NCI-H524 (cell line): ENCODE measurements at regions not wholly inside any gene's neighbourhood (a gene's known extent, or its start where the extent isn't known, plus 50 kb on each side); places are given as distances from the start of the nearest gene placed in this dataset.

ENCODE experiments used
- DNase-seq, 2 experiments: peaks; one replicate each; lab custom pipeline; 2025; lab: John Stamatoyannopoulos, UW

DNA sequence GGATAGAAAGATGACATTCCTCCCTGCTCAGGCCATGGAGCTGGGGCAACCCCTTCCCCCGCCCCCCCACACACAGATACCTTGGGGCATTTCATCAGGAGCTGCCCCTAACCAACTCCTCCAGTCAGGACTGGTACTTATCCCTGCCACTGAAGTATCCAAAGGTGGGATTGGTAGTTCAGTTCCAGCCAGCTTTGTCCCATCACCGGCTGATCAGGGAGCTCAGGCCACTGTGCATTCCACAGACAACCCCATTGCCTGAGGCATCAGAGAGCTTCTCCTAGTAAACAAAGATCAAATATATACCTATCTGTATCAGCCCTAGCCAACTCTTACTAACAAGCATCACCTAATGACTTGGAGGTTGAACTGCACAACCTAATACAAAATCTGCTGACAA is 218.2 kb upstream of the FMR1 start:
- DNase-seq = no peak

DNA sequence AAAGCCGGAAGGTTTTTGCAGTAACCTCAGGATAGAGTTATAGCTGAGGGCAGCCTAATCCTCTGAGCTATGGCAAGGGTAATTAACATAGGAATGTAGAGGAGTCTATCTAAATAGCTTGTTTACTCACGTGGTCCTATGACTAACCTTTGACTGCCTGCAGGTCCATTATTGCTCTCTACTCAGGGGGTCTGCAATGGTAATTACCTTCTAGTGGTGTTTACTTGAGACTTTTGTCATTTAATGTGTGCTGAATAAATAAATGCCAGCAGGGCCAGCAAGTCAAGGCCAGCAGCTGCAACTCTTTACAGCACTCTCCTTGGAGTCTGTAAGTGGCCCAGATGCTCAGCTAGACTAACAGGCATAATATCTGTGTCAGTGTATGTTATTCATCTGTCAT is 212.7 kb upstream of the FMR1 start:
- no peak for DNase-seq

DNA sequence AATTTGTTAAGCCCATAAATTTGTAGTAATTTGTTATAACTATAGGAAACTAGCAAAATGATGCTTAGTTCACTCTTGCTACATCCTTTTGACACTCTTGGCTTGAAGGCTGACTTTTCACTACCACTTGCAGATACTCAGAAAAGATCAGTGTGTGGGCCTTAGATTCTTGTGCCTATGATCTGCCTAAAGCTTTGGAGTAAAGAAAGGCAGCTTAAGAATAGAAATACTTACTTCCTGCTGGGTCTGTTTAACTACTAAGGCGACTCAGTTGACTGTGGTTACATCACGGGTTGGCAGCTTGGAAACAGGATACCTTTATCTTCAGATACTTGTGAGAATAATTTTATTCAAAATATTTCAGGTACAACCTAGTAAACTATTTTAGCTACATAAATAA is 201.4 kb upstream of the FMR1 start:
- DNase-seq = no peak

- DNase-seq = no peak
These were observed 178.3 kb upstream of the FMR1 start for GRCh38 chrX:147733369-147733768.

GRCh38 chrX:147735364-147735763 is 176.4 kb upstream of the FMR1 start:
- no peak for DNase-seq

DNA sequence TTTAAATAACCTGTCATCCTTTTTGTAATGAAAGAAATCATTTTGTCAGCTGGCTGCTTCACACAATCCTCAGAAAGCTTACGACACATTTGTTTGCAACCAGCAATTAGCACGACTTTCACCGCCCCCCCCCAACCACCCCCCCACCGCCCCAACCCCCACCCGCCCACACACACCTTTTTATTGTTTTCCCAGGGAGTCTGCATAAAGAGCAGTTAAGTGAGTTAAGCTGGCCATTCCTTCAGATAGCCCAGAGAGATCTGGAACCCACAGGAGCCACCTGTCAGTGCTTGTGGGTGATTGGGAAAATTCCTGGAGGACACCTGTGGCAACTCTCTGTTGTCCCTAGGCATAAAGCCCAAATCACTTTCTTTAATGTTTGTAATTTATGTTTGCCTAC is 175.7 kb upstream of the FMR1 start:
- DNase-seq = no peak

DNA sequence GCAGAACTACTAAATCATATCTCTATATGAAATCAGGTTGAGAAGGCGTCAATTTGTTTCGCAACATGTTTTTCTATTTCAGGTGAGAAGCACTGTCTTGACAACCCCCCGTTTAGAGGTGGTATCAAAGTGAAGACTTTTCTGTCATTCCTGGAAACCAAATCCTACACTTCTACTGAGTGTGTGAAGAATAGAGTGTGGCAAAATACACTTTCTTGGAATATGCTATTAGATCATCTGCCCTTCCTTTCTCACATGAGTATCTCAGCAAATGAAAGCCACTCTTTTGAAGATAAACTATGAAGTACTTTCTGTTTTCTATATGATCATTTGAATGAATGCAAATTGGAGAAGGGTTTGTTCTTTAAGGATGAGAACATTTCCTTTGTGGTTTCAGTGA is 174.0 kb upstream of the FMR1 start:
- no peak for DNase-seq

DNA sequence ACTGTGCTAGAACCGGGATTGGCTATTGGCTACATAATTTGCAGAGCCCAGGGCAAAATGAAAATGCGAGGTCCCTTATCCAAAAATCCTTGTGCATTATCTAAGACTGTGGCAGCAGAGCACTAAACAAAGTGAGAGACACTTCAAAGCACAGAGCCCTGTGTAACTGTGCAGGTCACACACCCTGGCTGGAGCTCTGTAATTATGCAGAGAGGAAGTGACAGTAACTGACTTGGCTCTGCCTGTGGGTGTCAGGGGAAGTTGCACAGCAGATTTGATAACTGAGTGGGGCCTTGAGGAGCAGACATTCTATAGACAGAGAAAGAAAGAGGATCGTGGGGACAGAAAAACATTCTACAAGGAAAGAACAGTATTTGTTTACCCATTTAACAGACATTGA is 173.5 kb upstream of the FMR1 start:
- no peak for DNase-seq

DNA sequence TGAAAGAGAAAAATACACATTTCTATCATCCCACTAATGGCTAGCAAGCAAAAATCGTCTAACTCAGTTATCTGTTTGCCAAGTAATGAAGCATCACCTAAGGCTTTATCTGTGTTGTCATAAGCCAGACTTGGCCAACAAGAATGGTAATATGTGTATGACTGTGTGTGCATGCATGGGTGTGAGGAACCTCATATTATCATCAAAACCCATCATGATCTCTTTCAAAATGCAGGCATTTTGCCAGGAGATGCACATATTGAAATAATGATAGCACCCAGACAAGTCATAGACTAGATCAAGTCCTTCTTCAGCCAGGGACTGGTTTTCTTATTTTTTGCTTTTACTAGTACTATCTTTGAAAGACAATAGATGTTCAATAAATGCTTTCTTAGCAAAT is 172.5 kb upstream of the FMR1 start:
- DNase-seq = no peak

DNA sequence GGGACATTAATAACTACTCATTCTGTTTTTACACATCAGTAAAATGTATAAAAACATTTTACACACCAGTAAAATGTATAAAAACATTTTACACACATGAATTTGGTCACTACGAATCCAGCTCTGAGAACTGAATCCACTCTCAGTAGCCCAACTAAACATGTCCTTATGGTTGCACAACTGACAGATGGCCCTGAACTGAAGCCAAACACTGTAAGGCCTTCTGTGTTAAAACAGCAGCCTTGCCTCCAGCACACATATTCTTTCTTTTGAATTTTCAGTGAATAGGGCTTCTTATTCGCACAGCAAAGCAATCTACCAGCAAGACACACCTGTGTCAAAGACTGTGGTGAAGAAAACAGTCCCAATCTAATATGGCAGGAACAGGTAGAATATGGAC is 169.9 kb upstream of the FMR1 start:
- DNase-seq = peak; percentile 3 to 50

DNA sequence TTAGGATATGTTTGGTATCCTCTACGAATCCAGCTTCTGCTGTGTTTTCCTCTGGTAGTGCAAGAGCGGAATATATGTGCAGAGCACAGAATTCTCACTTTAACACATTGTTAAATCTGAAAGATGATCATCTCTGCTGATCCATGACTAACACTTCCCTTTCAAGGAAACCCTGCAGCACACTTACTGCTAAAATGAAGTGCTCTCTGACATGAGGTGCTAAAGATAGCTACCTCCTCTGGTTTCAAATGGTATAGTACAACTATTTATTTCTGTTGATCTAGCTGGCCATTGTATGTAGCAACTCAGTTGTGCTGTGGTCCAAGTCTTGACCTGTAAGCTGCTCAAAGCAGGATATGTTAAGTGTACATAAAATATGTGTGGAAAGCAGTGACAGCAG is 162.4 kb upstream of the FMR1 start:
- DNase-seq = no peak

- no peak for DNase-seq
These were observed 154.0 kb upstream of the FMR1 start for GRCh38 chrX:147757750-147758149.

GRCh38 chrX:147763131-147763530 is 148.6 kb upstream of the FMR1 start:
- no peak for DNase-seq

GRCh38 chrX:147764868-147765267 is 146.9 kb upstream of the FMR1 start:
- DNase-seq = no peak

GRCh38 chrX:147770858-147771257 is 140.9 kb upstream of the FMR1 start:
- DNase-seq = no peak

- DNase-seq = no peak
These were observed 134.7 kb upstream of the FMR1 start for GRCh38 chrX:147776988-147777387.

- no peak for DNase-seq
These were observed 132.5 kb upstream of the FMR1 start for GRCh38 chrX:147779173-147779572.

DNA sequence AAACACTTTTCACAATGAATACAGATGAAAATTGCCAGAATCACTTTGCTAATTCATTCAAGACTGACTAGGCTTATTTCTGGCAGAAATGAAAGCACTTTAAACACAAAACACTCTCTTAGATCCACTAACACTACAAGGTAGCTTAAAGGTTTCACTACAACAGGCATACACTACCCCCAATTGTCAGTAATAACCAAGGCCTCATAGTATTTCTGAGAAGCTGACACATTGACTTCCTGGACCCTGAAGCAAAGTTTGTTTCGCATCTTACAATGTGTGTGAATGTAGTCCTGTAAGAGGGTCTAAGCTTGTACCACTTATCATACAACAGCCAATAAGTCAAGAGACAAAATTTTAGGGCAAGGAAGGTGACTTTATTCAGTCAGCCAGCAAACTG is 129.9 kb upstream of the FMR1 start:
- no peak for DNase-seq

DNA sequence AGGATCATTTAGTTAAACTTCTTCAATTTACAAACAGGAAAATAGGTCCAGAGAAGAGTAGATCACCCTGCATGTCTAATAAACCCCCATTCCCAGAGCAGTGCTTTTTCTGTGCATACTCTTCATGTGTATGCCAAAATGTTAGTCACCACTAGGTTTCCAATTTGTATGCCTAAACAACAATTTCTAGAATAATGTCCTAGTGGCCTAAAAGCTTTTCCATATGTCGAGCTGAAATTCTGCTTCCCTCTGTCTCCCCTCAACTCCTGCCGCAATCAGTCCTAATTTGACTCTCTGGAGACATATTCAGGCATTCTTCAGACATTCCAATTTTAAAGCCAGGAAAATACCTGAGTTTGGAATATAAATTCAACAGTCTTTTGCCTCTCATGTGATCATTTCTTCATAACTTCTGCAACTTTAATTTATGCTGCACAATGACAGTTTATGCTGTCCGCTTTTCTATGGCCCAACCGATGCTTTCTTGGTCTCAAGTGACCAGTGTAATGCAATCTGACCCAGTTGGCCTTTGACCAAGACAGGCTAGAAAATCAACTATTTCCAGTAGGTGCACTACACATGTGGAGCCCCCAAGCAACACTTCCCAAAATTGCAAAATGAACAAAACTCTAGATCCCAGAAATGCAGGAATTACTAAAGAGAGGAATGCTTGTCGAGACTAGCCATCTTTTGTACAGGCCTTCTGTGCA is 122.9 kb upstream of the FMR1 start:
- no peak for DNase-seq

DNA sequence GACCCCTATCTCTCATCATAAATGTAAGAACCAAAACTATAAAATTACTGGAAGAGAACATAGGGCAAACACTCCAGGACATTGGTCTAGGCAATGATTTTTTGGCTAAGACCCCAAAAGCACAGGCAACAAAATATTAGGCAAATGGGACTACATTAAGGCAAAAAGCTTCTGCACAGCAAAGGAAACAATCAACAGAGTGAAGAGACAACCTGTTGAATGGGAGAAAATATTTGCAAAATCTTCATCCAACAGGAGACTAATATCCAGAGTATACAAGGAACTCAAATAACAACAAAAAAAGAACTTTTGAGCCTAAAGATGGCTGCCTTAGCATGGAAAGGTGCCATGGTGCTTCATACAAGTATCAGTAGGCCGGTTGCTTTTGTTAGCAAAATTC is 111.1 kb upstream of the FMR1 start:
- DNase-seq = no peak

GRCh38 chrX:147803948-147804347 is 107.8 kb upstream of the FMR1 start:
- DNase-seq = peak; percentile 27 to 49

GRCh38 chrX:147811803-147812202 is 99.9 kb upstream of the FMR1 start:
- no peak for DNase-seq

- DNase-seq = no peak
These were observed 84.6 kb upstream of the FMR1 start for GRCh38 chrX:147827070-147827469.

DNA sequence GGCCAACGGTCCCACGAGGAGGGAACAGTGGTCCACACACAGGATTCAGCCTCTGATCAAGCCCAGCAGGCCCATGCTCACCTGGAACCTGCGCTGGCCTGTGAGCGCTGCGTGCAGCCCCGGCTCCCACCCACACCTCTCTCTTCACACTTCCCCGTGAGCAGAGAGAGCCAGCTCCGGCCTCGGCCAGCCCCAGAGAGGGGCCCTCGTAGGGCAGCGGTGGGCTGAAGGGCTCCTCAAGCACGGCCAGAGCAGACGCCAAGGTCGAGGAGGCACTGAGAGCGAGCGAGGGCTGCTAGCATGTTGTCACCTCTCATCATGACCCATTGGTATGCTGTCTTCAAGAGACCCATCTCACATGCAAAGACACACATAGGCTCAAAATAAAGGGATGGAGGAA is 83.0 kb upstream of the FMR1 start:
- no peak for DNase-seq
